Upper lobe of left lung (tissue), 6 donors: ENCODE measurements at regions not wholly inside any gene's neighbourhood (a gene's known extent, or its start where the extent isn't known, plus 50 kb on each side); places are given as distances from the start of the nearest gene placed in this dataset.

Source experiments
- ATAC-seq, 2 donors: fragments of 200-7000 bp; cut with Tn5 transposase; one replicate each; pipeline ENCODE4 v1.9.1; 2022; ENCODE audit warnings: mild to moderate bottlenecking in 2 of 2, moderate library complexity in 2 of 2; ENCODE audit not compliant: low FRiP score in 2 of 2
- DNase-seq, 2 donors: peaks; one replicate each; pipeline ENCODE4 v3.0.0-alpha.2; 2019 to 2020
- H3K27ac ChIP-seq, 4 donors: fragments of 200-600 bp; sonication (generic); one replicate each; pipeline ENCODE4 v1.5.1; 2016 to 2019
- H3K27me3 ChIP-seq, 4 donors: fragments of 200-600 bp; sonication (generic); one replicate each; pipeline ENCODE4 v1.5.1; 2017 to 2019
- H3K36me3 ChIP-seq, 4 donors: fragments of 200-600 bp; sonication (generic); one replicate each; pipeline ENCODE4 v1.5.1; 2016 to 2019
- H3K4me1 ChIP-seq, 4 donors: fragments of 200-600 bp; sonication (generic); one replicate each; pipeline ENCODE4 v1.5.1; 2018 to 2019
- H3K4me3 ChIP-seq, 4 donors: fragments of 200-600 bp; sonication (generic); one replicate each; pipeline ENCODE4 v1.5.1; 2017 to 2019; ENCODE audit warnings: mild to moderate bottlenecking in 2 of 4, moderate library complexity in 1 of 4
- H3K9me3 ChIP-seq, 4 donors: fragments of 200-600 bp; sonication (generic); one replicate each; pipeline ENCODE4 v1.5.1; 2018 to 2019
- CTCF ChIP-seq, 6 experiments: fragments of 450-650 bp in 4 of 6; fragments of 200-600 bp in 2 of 6; sonication (generic) in 2 of 6; IDR thresholded peaks; one replicate each; pipeline ENCODE4 v1.5.1; 2016 to 2019; ENCODE audit warnings: antibody characterized with exemption in 6 of 6
- EP300 ChIP-seq, 4 donors: sonication (generic); formaldehyde crosslinking; IDR thresholded peaks; one replicate each; pipeline ENCODE4 v1.5.1; 2017; ENCODE audit warnings: antibody characterized with exemption in 4 of 4, control low read depth in 2 of 4
- POLR2A ChIP-seq, 4 donors: fragments of 450-650 bp; IDR thresholded peaks; one replicate each; pipeline ENCODE4 v1.5.1; 2016 to 2017; ENCODE audit warnings: antibody characterized with exemption in 4 of 4, mild to moderate bottlenecking in 2 of 4
- POLR2AphosphoS5 ChIP-seq, 2 donors: sonication (generic); formaldehyde crosslinking; IDR thresholded peaks; one replicate each; pipeline ENCODE4 v1.5.1; 2017; ENCODE audit warnings: antibody characterized with exemption in 2 of 2
- WGBS, 2 donors: methylation state at CpG; one replicate each; pipeline ENCODE4 v1.1.5; 2017 to 2018; 5-methylcytosine and 5-hydroxymethylcytosine counted together
- donor health status: DM: no; HTN: no; CAD: no; lungs with moderate emphysema.
- donor health status: DM: no; HTN: yes; CAD: no; lungs with severe emphysema.

- ATAC-seq (peak; percentile 62 to 90), DNase-seq (peak; percentile 51 to 68)
- Histone ChIP-seq H3K27ac (peak overlapping the region; percentile 45 to 86 (median 70)), H3K4me1 (peaks cover 50 to 57% (median 52%) of the 10 kb centered on the region in 4 donors), H3K9me3 (no peaks in the 10 kb centered on the region), H3K36me3 (no peaks in the 10 kb centered on the region), H3K27me3 (no peaks in the 10 kb centered on the region), H3K4me3 (no peak overlapping the region)
- WGBS, 2 donors = 59 to 64% methylated on average over 13 to 24 of the region's 24 CpGs
- TF ChIP-seq POLR2AphosphoS5 (IDR thresholded peaks at IDR 0.05) (peak in 1 of 2 donors; percentile 59), EP300 (IDR thresholded peaks at IDR 0.05) (peak in 2 of 4 donors; percentile 43 to 65), POLR2A (IDR thresholded peaks at IDR 0.05) (peak in 1 of 4 donors; percentile 25), CTCF (IDR thresholded peaks at IDR 0.05) (peak in 1 of 6 experiments; percentile 22)
These were observed 297.4 kb downstream of the QKI start for GRCh38 chr6:163711615-163712565.

GRCh38 chr6:163710532-163711470 is 296.3 kb downstream of the QKI start:
- TF ChIP-seq POLR2A (IDR thresholded peaks at IDR 0.05) (no peak), POLR2AphosphoS5 (IDR thresholded peaks at IDR 0.05) (no peak), EP300 (IDR thresholded peaks at IDR 0.05) (no peak)
- peaks cover 50 to 59% (median 52%) of the 10 kb centered on the region in 4 donors for H3K4me1 ChIP-seq

GRCh38 chr6:163709693-163710092 is 295.2 kb downstream of the QKI start:
- TF ChIP-seq POLR2AphosphoS5 (IDR thresholded peaks at IDR 0.05) (peak in 1 of 2 donors; percentile 59), EP300 (IDR thresholded peaks at IDR 0.05) (no peak)
- no peaks in the 10 kb centered on the region for H3K36me3 ChIP-seq
- no peak for ATAC-seq
- no peaks in the 10 kb centered on the region for H3K9me3 ChIP-seq
- DNase-seq = no peak
- peak overlapping the region; percentile 44 to 86 (median 70) for H3K27ac ChIP-seq
- WGBS, 2 donors = 33 to 54% methylated on average over 3 of the region's 3 CpGs
- H3K4me3 ChIP-seq = no peak overlapping the region
- peaks cover 50 to 59% (median 52%) of the 10 kb centered on the region in 4 donors for H3K4me1 ChIP-seq
- H3K27me3 ChIP-seq = no peaks in the 10 kb centered on the region

More at GRCh38 chr6:163710532-163711470, 296.3 kb downstream of the QKI start:
- 42 to 47% methylated on average over 13 of the region's 13 CpGs for WGBS, 2 donors
- no peaks in the 10 kb centered on the region for H3K36me3 ChIP-seq
- H3K27me3 ChIP-seq = no peaks in the 10 kb centered on the region
- ATAC-seq (no peak), DNase-seq (no peak)
- peak overlapping the region; percentile 16 to 86 (median 70) for H3K27ac ChIP-seq
- no peaks in the 10 kb centered on the region for H3K9me3 ChIP-seq
- no peak overlapping the region for H3K4me3 ChIP-seq

GRCh38 chr6:163709255-163709654 is 294.7 kb downstream of the QKI start:
- ATAC-seq = no peak
- WGBS, 2 donors = 68 to 69% methylated on average over 6 of the region's 6 CpGs
- no peak for DNase-seq
- Histone ChIP-seq H3K36me3 (no peaks in the 10 kb centered on the region), H3K27ac (peak overlapping the region in 3 of 4 donors; percentile 60 to 86 (median 79)), H3K9me3 (no peaks in the 10 kb centered on the region), H3K4me1 (peaks cover 50 to 59% (median 52%) of the 10 kb centered on the region in 4 donors), H3K4me3 (no peak overlapping the region), H3K27me3 (no peaks in the 10 kb centered on the region)
- no peak for TF ChIP-seq POLR2A (IDR thresholded peaks at IDR 0.05)
- no peak for TF ChIP-seq POLR2AphosphoS5 (IDR thresholded peaks at IDR 0.05)
- no peak for TF ChIP-seq CTCF (IDR thresholded peaks at IDR 0.05)
- no peak for TF ChIP-seq EP300 (IDR thresholded peaks at IDR 0.05)

- DNase-seq (no peak), ATAC-seq (no peak)
- H3K36me3 ChIP-seq = no peaks in the 10 kb centered on the region
- H3K27me3 ChIP-seq = no peaks in the 10 kb centered on the region
- peaks cover 50 to 59% (median 52%) of the 10 kb centered on the region in 4 donors for H3K4me1 ChIP-seq
- no peak for TF ChIP-seq POLR2A (IDR thresholded peaks at IDR 0.05)
- TF ChIP-seq CTCF (IDR thresholded peaks at IDR 0.05) = no peak
- TF ChIP-seq POLR2AphosphoS5 (IDR thresholded peaks at IDR 0.05) = no peak
- no peak for TF ChIP-seq EP300 (IDR thresholded peaks at IDR 0.05)
- H3K9me3 ChIP-seq = no peaks in the 10 kb centered on the region
- H3K27ac ChIP-seq = peak overlapping the region in 3 of 4 donors; percentile 8 to 86 (median 79)
- 73 to 82% methylated on average over 7 of the region's 7 CpGs for WGBS, 2 donors
- no peak overlapping the region for H3K4me3 ChIP-seq
These were observed 293.9 kb downstream of the QKI start for GRCh38 chr6:163708466-163708865.
